ENCODE measurements at regions not wholly inside any gene's neighbourhood (a gene's known extent, or its start where the extent isn't known, plus 50 kb on each side); places are given as distances from the start of the nearest gene placed in this dataset.

GRCh38 chr3:73298243-73299183 is 237.1 kb downstream of the EBLN2 start:
- DNase-seq, result no peak

GRCh38 chr3:73299184-73299691 is 237.8 kb downstream of the EBLN2 start:
- DNase-seq, result no peak

DNA sequence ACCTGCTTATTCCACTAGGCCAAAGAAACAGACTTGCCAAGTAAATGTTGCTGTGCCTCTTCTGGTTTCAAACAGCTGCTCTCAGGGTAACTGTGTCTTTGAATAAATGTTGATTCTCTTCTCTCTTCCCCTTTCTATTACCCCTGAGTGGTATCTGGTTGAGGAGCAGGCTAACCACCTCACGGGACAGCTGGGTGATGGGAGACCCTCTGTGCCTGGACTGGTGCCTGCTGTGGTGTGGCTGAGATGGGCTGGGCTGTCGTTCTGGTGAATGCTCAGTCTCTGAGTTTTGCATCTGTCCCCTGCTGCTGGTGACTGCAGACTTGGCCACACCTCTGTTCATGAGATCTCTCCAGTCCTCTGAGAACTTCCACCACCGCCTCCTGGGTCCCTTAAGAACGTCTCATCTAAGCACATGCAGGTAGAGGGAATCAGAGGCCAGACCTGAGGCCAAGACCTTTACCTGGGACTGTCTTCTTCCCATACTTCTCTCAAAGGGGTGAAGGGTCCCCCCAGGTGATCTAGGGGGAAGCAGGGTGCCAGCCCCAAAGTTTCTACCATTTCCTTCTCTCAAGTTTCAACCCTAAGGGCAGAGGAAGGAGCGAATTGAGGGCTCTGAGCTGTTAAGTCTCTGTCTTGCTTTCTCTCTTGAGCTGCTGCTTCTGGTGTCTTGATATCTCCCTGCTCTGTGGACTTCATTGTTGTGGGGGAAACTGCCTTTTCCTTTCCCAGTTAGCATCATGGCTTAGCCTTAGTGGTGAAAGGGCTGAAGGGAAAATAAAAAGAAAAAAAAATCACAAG is 252.9 kb downstream of the EBLN2 start:
- no peak for DNase-seq

GRCh38 chr3:73315706-73316105 is 254.2 kb downstream of the EBLN2 start:
- no peak for DNase-seq

DNA sequence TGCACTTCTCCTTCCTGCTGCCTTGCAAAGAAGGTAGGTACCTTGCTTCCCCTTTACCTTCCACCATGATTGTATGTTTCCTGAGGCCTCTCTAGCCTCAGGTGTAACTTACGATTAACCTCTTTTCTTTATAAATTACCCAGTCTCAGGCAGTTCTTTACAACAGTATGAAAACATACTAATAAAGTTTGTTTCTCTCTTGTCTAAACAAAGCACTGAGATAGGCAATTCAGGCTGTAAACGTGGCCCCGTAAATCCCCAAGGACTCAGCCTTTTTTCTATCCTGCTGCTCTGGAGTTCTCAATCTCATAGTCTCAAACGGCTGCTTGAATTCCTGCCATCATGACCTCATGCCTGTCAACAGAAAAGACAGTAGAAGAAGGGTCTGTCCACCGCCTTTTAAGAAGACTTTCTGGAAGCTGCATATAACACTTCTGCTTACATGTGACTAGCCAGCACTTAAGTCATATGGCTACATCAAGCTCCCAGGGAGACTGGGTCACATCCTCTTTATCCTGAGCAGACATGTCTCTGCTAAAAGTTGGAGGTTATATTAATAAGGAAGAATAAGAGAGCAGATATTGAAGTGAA is 257.8 kb downstream of the EBLN2 start:
- no peak for DNase-seq

GRCh38 chr3:73321286-73321999 is 260.0 kb downstream of the EBLN2 start:
- no peak for DNase-seq

- no peak for DNase-seq
These were observed 263.0 kb downstream of the EBLN2 start for GRCh38 chr3:73324203-73325155.

DNA sequence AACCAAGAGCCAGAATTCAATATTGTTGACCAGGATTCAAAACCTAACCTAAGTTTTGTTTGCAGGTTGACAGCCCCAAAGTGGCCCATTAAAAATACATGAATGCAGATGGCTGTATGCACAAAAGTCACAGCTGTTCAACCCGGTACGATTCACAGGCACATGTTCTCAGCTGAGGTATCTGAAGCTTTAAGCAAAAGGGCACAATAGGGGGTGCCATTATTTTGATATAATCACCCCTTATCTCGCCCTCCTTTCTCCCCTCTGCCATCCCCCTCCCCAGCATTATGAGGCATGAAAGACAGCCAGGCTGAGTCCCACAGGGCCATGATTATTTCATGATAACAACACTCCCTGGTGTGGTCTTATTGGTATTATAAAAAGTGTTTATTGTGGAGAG is 264.9 kb downstream of the EBLN2 start:
- DNase-seq, result no peak

GRCh38 chr3:73327052-73327451 is 265.6 kb downstream of the EBLN2 start:
- DNase-seq, result no peak
